ENCODE measurements at regions not wholly inside any gene's neighbourhood (a gene's known extent, or its start where the extent isn't known, plus 50 kb on each side); places are given as distances from the start of the nearest gene placed in this dataset.

DNA sequence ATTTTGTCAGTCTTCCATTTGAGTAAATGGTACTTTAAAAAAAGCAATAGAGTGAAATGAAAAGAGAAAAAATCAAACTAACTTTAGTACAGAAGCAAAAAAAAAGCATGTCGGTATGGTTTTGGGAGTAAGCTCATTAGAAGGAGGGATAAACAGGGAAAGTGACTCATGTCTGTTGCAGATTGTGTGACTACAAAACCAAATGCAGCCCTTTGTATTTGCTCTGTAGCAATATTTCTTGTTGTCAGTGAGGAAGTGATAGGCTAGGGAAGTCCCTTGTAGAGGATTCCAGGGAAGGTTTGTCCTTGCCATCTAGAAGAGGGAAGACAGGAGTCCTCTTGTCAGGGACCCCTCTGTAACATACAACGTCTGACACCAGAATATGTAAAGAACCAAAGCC, 150.5 kb upstream of the POU1F1 start:
- H3K4me1 Mint-ChIP-seq (ENCODE audit: unreplicated experiment), result no peaks in the 10 kb centered on the region
- TF ChIP-seq, protein P1, sequence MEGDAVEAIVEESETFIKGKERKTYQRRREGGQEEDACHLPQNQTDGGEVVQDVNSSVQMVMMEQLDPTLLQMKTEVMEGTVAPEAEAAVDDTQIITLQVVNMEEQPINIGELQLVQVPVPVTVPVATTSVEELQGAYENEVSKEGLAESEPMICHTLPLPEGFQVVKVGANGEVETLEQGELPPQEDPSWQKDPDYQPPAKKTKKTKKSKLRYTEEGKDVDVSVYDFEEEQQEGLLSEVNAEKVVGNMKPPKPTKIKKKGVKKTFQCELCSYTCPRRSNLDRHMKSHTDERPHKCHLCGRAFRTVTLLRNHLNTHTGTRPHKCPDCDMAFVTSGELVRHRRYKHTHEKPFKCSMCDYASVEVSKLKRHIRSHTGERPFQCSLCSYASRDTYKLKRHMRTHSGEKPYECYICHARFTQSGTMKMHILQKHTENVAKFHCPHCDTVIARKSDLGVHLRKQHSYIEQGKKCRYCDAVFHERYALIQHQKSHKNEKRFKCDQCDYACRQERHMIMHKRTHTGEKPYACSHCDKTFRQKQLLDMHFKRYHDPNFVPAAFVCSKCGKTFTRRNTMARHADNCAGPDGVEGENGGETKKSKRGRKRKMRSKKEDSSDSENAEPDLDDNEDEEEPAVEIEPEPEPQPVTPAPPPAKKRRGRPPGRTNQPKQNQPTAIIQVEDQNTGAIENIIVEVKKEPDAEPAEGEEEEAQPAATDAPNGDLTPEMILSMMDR (IDR thresholded peaks at IDR 0.05), result no peak
- no peak overlapping the region for H3K27ac Mint-ChIP-seq (ENCODE audit: unreplicated experiment)
- peaks cover 5% of the 10 kb centered on the region for H3K9me3 Mint-ChIP-seq (ENCODE audit: unreplicated experiment)
- H3K36me3 Mint-ChIP-seq (ENCODE audit: unreplicated experiment), result no peaks in the 10 kb centered on the region
- no peak overlapping the region for H3K4me3 Mint-ChIP-seq (ENCODE audit: unreplicated experiment)
- no peak for DNase-seq (ENCODE audit: extremely low spot score, unreplicated experiment)
- peaks cover 3% of the 10 kb centered on the region for H3K27me3 Mint-ChIP-seq (ENCODE audit: unreplicated experiment)

DNA sequence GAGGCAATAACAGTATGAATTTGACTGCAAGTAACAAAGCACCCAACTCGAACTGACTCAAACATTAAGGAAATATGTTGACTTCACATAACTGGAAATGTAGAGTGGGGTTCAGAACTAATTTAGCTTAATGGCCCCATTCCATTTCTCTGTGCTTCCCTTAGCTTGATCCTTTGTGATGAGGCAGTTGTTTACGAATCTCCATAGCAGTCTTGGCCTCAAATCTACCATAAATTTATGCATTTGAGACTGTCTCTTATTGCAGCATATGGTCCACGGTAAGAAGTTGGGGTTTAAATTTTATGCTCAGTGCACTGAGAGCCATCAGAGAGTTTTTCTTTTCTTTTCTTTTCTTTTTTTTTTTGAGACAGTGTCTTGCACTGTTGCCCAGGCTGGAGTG, 148.7 kb upstream of the POU1F1 start:
- H3K4me1 Mint-ChIP-seq (ENCODE audit: unreplicated experiment), result no peaks in the 10 kb centered on the region
- H3K36me3 Mint-ChIP-seq (ENCODE audit: unreplicated experiment), result no peaks in the 10 kb centered on the region
- peaks cover 8% of the 10 kb centered on the region for H3K27me3 Mint-ChIP-seq (ENCODE audit: unreplicated experiment)
- peaks cover 5% of the 10 kb centered on the region for H3K9me3 Mint-ChIP-seq (ENCODE audit: unreplicated experiment)
- no peak overlapping the region for H3K4me3 Mint-ChIP-seq (ENCODE audit: unreplicated experiment)
- DNase-seq (ENCODE audit: extremely low spot score, unreplicated experiment), result no peak
- no peak overlapping the region for H3K27ac Mint-ChIP-seq (ENCODE audit: unreplicated experiment)
- TF ChIP-seq, protein P1 (IDR thresholded peaks at IDR 0.05), result no peak

DNA sequence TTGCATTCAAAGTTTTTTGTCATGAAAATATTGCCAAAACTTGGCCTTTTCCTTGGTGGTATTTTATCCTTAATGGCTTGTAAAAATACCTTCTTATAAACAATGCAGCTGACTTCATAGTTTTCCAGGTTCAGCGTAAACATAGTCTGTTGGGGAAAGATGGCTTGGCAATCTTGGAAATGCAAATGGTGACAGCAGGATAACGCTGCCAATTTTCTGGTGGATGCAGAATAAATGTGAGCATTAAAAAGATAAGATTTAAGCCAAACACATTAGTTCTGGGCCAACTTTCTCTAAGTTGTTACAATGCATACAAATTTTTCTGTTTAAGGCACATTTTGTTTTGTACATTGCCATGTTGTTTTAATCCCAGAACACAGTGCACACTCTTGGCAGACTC, 147.0 kb upstream of the POU1F1 start:
- Mint-ChIP-seq H3K9me3 (ENCODE audit: unreplicated experiment) (peaks cover 3% of the 10 kb centered on the region), H3K4me1 (ENCODE audit: unreplicated experiment) (no peaks in the 10 kb centered on the region), H3K27ac (ENCODE audit: unreplicated experiment) (no peak overlapping the region), H3K27me3 (ENCODE audit: unreplicated experiment) (peaks cover 8% of the 10 kb centered on the region), H3K4me3 (ENCODE audit: unreplicated experiment) (no peak overlapping the region), H3K36me3 (ENCODE audit: unreplicated experiment) (no peaks in the 10 kb centered on the region)
- no peak for DNase-seq (ENCODE audit: extremely low spot score, unreplicated experiment)
- TF ChIP-seq, protein P1 (IDR thresholded peaks at IDR 0.05), result no peak

DNA sequence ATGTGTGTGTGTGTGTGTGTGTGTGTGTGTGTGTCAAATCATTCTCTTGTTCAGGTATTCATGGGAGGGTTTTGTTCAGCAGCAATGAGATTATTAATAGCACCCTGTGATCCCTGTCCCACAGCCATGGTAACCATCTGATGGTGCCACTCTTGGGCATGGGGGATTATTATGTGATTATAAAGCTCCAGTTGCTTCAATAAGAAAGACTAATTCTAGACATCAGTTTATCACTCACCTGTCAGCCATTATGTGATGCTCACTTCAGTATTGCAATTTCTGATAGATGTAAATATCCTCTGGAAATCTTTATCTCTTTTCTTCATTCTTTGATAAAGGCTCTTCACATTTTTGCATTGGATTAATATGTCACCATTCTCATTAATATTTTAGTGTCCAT, 145.9 kb upstream of the POU1F1 start:
- DNase-seq (ENCODE audit: extremely low spot score, unreplicated experiment), result no peak
- Mint-ChIP-seq H3K27ac (ENCODE audit: unreplicated experiment) (no peak overlapping the region), H3K4me1 (ENCODE audit: unreplicated experiment) (no peaks in the 10 kb centered on the region), H3K27me3 (ENCODE audit: unreplicated experiment) (peaks cover 8% of the 10 kb centered on the region), H3K9me3 (ENCODE audit: unreplicated experiment) (no peaks in the 10 kb centered on the region), H3K4me3 (ENCODE audit: unreplicated experiment) (no peak overlapping the region), H3K36me3 (ENCODE audit: unreplicated experiment) (no peaks in the 10 kb centered on the region)
- TF ChIP-seq, protein P1 (IDR thresholded peaks at IDR 0.05), result no peak

DNA sequence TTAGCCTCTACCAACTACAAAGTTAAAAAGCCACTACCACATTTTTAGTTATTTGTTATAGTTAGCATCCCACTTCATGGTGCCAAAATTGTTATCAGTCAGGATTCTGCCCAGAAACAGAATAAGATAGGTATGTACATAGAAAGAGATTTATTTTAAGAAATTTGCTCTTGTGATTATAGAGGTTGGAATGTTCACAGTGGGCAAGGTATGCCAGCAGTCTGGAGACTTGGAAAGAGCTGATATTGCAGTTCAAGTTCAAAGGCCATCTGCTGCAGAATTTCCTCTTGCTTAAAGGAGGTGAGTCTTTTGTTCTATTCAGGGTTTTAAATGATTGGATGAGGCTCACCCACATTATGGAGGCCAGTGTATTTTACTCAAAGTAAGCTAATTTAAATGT, 143.8 kb upstream of the POU1F1 start:
- peaks cover 8% of the 10 kb centered on the region for H3K27me3 Mint-ChIP-seq (ENCODE audit: unreplicated experiment)

More for the DNA sequence above, 143.8 kb upstream of the POU1F1 start:
- Mint-ChIP-seq H3K27ac (ENCODE audit: unreplicated experiment) (no peak overlapping the region), H3K4me3 (ENCODE audit: unreplicated experiment) (no peak overlapping the region), H3K4me1 (ENCODE audit: unreplicated experiment) (peaks cover under 1% of the 10 kb centered on the region), H3K36me3 (ENCODE audit: unreplicated experiment) (no peaks in the 10 kb centered on the region), H3K9me3 (ENCODE audit: unreplicated experiment) (peaks cover 5% of the 10 kb centered on the region)
- TF ChIP-seq, protein P1 (IDR thresholded peaks at IDR 0.05), result no peak
- no peak for DNase-seq (ENCODE audit: extremely low spot score, unreplicated experiment)

All from osteocyte (in vitro differentiated cells).